ENCODE measurements at regions not wholly inside any gene's neighbourhood (a gene's known extent, or its start where the extent isn't known, plus 50 kb on each side); places are given as distances from the start of the nearest gene placed in this dataset.

- Mint-ChIP-seq H3K4me3 (ENCODE audit: unreplicated experiment) (peak overlapping the region; percentile 38), H3K4me1 (ENCODE audit: insufficient read depth, unreplicated experiment) (peaks cover 13% of the 10 kb centered on the region), H3K27ac (ENCODE audit: low read depth, unreplicated experiment) (peak overlapping the region; percentile 83), H3K36me3 (ENCODE audit: insufficient read depth, unreplicated experiment) (no peaks in the 10 kb centered on the region), H3K27me3 (ENCODE audit: insufficient read depth, unreplicated experiment) (no peaks in the 10 kb centered on the region), H3K9me3 (ENCODE audit: unreplicated experiment) (no peaks in the 10 kb centered on the region)
- ChIA-PET POLR2A (interaction anchor here (0.8 to 5.1 kb wide), 18 partner anchors 10 to 142 kb away, joined by 3 to 45 read pairs (median 5); partner anchors contain the start of gene ARRDC4), CTCF (interaction anchor here (0.5 to 1.9 kb wide), 8 partner anchors 10 to 1704 kb away, joined by 3 to 9 read pairs (median 3); no protein-coding TSS in a partner anchor)
- BruUV-seq (replicated peaks) = no TSS peak
- no peak for TF ChIP-seq CTCF (IDR thresholded peaks at IDR 0.05; ENCODE audit: unreplicated experiment)
- peak; percentile 50 for DNase-seq (ENCODE audit: unreplicated experiment)
- intact Hi-C loops (cut with micrococcal nuclease) = loop anchor here (5.0 kb wide), 1 partner anchor 38 kb away; no protein-coding TSS in a partner anchor
These were observed 75.1 kb downstream of the ARRDC4 start for GRCh38 chr15:98035577-98036010.

GRCh38 chr15:98039596-98039995, 79.1 kb downstream of the ARRDC4 start:
- H3K4me3 Mint-ChIP-seq (ENCODE audit: unreplicated experiment) = no peak overlapping the region
- no peak overlapping the region for H3K27ac Mint-ChIP-seq (ENCODE audit: low read depth, unreplicated experiment)
- intact Hi-C loops (cut with micrococcal nuclease) = loop anchor here (5.0 kb wide), 1 partner anchor 42 kb away; no protein-coding TSS in a partner anchor
- H3K27me3 Mint-ChIP-seq (ENCODE audit: insufficient read depth, unreplicated experiment) = no peaks in the 10 kb centered on the region
- CTCF ChIA-PET = interaction anchor here (0.7 to 0.8 kb wide), 2 partner anchors 10 to 119 kb away, joined by 3 read pairs; no protein-coding TSS in a partner anchor
- no TSS peak for BruUV-seq (replicated peaks)
- POLR2A ChIA-PET = interaction anchor here (0.6 to 1.4 kb wide), 2 partner anchors 14 to 44 kb away, joined by 3 read pairs; no protein-coding TSS in a partner anchor
- peaks cover 8% of the 10 kb centered on the region for H3K4me1 Mint-ChIP-seq (ENCODE audit: insufficient read depth, unreplicated experiment)
- TF ChIP-seq CTCF (IDR thresholded peaks at IDR 0.05; ENCODE audit: unreplicated experiment) = no peak
- DNase-seq (ENCODE audit: unreplicated experiment) = no peak
- H3K36me3 Mint-ChIP-seq (ENCODE audit: insufficient read depth, unreplicated experiment) = no peaks in the 10 kb centered on the region
- H3K9me3 Mint-ChIP-seq (ENCODE audit: unreplicated experiment) = no peaks in the 10 kb centered on the region

- ChIA-PET POLR2A (interaction anchor here (1.4 kb wide), 1 partner anchor 44 kb away, joined by 3 read pairs; no protein-coding TSS in a partner anchor), CTCF (interaction anchor here (0.7 kb wide), 2 partner anchors 40 to 120 kb away, joined by 3 read pairs; no protein-coding TSS in a partner anchor)
- H3K36me3 Mint-ChIP-seq (ENCODE audit: insufficient read depth, unreplicated experiment) = no peaks in the 10 kb centered on the region
- intact Hi-C loops (cut with micrococcal nuclease) = no loop called here
- H3K27me3 Mint-ChIP-seq (ENCODE audit: insufficient read depth, unreplicated experiment) = no peaks in the 10 kb centered on the region
- H3K4me1 Mint-ChIP-seq (ENCODE audit: insufficient read depth, unreplicated experiment) = peaks cover 5% of the 10 kb centered on the region
- H3K4me3 Mint-ChIP-seq (ENCODE audit: unreplicated experiment) = no peak overlapping the region
- H3K27ac Mint-ChIP-seq (ENCODE audit: low read depth, unreplicated experiment) = no peak overlapping the region
- no peak for TF ChIP-seq CTCF (IDR thresholded peaks at IDR 0.05; ENCODE audit: unreplicated experiment)
- no TSS peak for BruUV-seq (replicated peaks)
- H3K9me3 Mint-ChIP-seq (ENCODE audit: unreplicated experiment) = no peaks in the 10 kb centered on the region
- DNase-seq (ENCODE audit: unreplicated experiment) = no peak
These were observed 79.6 kb downstream of the ARRDC4 start for GRCh38 chr15:98040146-98040545.

GRCh38 chr15:98043160-98044014, 82.9 kb downstream of the ARRDC4 start:
- CTCF ChIA-PET = interaction anchor here (0.8 kb wide), 1 partner anchor 9 kb away, joined by 3 read pairs; no protein-coding TSS in a partner anchor
- Mint-ChIP-seq H3K36me3 (ENCODE audit: insufficient read depth, unreplicated experiment) (no peaks in the 10 kb centered on the region), H3K27me3 (ENCODE audit: insufficient read depth, unreplicated experiment) (no peaks in the 10 kb centered on the region), H3K4me1 (ENCODE audit: insufficient read depth, unreplicated experiment) (no peaks in the 10 kb centered on the region), H3K9me3 (ENCODE audit: unreplicated experiment) (no peaks in the 10 kb centered on the region), H3K4me3 (ENCODE audit: unreplicated experiment) (no peak overlapping the region), H3K27ac (ENCODE audit: low read depth, unreplicated experiment) (no peak overlapping the region)
- intact Hi-C loops (cut with micrococcal nuclease) = no loop called here
- TF ChIP-seq CTCF (IDR thresholded peaks at IDR 0.05; ENCODE audit: unreplicated experiment) = no peak
- POLR2A ChIA-PET = no interaction called here
- DNase-seq (ENCODE audit: unreplicated experiment) = no peak
- BruUV-seq (replicated peaks) = no TSS peak
